GM19324 (cell line): ENCODE measurements at regions not wholly inside any gene's neighbourhood (a gene's known extent, or its start where the extent isn't known, plus 50 kb on each side); places are given as distances from the start of the nearest gene placed in this dataset.
"Not testable (repeated sequence)": the region's sequence is repeated elsewhere in the genome, so short reads cannot be mapped to it uniquely, and the experiment has no call there.

Experiments
- ATAC-seq: cut with Tn5 transposase; IDR thresholded peaks from one replicate; pipeline ENCODE4 v1.9.1; 2021; ENCODE audit warnings: mild to moderate bottlenecking, moderate library complexity; ENCODE audit not compliant: unreplicated experiment, low FRiP score

GRCh38 chr5:1598950-1599737 is 75.4 kb upstream of the LPCAT1 start:
- not testable (repeated sequence) for ATAC-seq

GRCh38 chr5:1597093-1597473 is 73.3 kb upstream of the LPCAT1 start:
- ATAC-seq, result not testable (repeated sequence)

GRCh38 chr5:1596462-1597092 is 72.8 kb upstream of the LPCAT1 start:
- not testable (repeated sequence) for ATAC-seq

- peak; percentile 89 for ATAC-seq
These were observed 70.8 kb upstream of the LPCAT1 start for GRCh38 chr5:1594357-1595106.

GRCh38 chr5:1593903-1594356 is 70.2 kb upstream of the LPCAT1 start:
- peak; percentile 22 for ATAC-seq

- ATAC-seq, result not testable (repeated sequence)
These were observed 64.4 kb upstream of the LPCAT1 start for GRCh38 chr5:1588071-1588694.

- not testable (repeated sequence) for ATAC-seq
These were observed 59.5 kb upstream of the LPCAT1 start for GRCh38 chr5:1583081-1583875.

GRCh38 chr5:1579389-1579788 is 55.6 kb upstream of the LPCAT1 start:
- ATAC-seq, result not testable (repeated sequence)

GRCh38 chr5:1576851-1577250 is 53.1 kb upstream of the LPCAT1 start:
- ATAC-seq, result not testable (repeated sequence)

GRCh38 chr5:1575991-1576714 is 52.4 kb upstream of the LPCAT1 start:
- ATAC-seq, result not testable (repeated sequence)

GRCh38 chr5:1575491-1575890 is 51.7 kb upstream of the LPCAT1 start:
- ATAC-seq, result not testable (repeated sequence)

- ATAC-seq, result not testable (repeated sequence)
These were observed 50.2 kb upstream of the LPCAT1 start for GRCh38 chr5:1574023-1574318.

GRCh38 chr5:1573217-1574022 is 49.7 kb upstream of the LPCAT1 start:
- not testable (repeated sequence) for ATAC-seq
